Aorta (tissue), 5 donors: ENCODE measurements at regions not wholly inside any gene's neighbourhood (a gene's known extent, or its start where the extent isn't known, plus 50 kb on each side); places are given as distances from the start of the nearest gene placed in this dataset.

Experiments used
- ATAC-seq: fragments of 200-7000 bp; cut with Tn5 transposase; one replicate; pipeline ENCODE4 v1.9.1; 2022; ENCODE audit warnings: moderate library complexity; ENCODE audit not compliant: low FRiP score
- DNase-seq, 2 donors: peaks; one replicate each; pipeline ENCODE4 v3.0.0-alpha.2; 2020
- H3K27ac ChIP-seq, 2 donors: one replicate each; pipeline ENCODE4 v1.5.1; 2013; ENCODE audit warnings: low read length in 2 of 2, mild to moderate bottlenecking in 2 of 2, moderate library complexity in 2 of 2, control low read depth in 1 of 2, inconsistent platforms in 1 of 2, low read depth in 1 of 2
- H3K27me3 ChIP-seq, 2 donors: one replicate each; pipeline ENCODE4 v1.6.1; 2013; ENCODE audit warnings: control low read depth in 1 of 2, low read length in 1 of 2, mild to moderate bottlenecking in 1 of 2, moderate library complexity in 1 of 2; ENCODE audit not compliant: insufficient read depth in 2 of 2, control insufficient read depth in 1 of 2
- H3K36me3 ChIP-seq, 2 donors: one replicate each; pipeline ENCODE4 v1.6.1; 2013; ENCODE audit warnings: control low read depth in 1 of 2, low read length in 1 of 2, mild to moderate bottlenecking in 1 of 2; ENCODE audit not compliant: insufficient read depth in 2 of 2, control insufficient read depth in 1 of 2
- H3K4me1 ChIP-seq, 2 donors: one replicate each; pipeline ENCODE4 v1.6.1; 2013; ENCODE audit warnings: low read length in 2 of 2, control low read depth in 1 of 2, mild to moderate bottlenecking in 1 of 2, moderate library complexity in 1 of 2; ENCODE audit not compliant: insufficient read depth in 2 of 2, control insufficient read depth in 1 of 2
- H3K4me3 ChIP-seq, 2 donors: one replicate each; pipeline ENCODE4 v1.5.1; 2013; ENCODE audit warnings: low read length in 2 of 2, control low read depth in 1 of 2, mild to moderate bottlenecking in 1 of 2
- H3K9me3 ChIP-seq: one replicate; pipeline ENCODE4 v1.6.1; 2013; ENCODE audit warnings: mild to moderate bottlenecking, low read length; ENCODE audit not compliant: control insufficient read depth
- WGBS, 2 donors: extraction: QIAGEN DNeasy Blood & Tissue Kit; methylation state at CpG; one replicate each; pipeline ENCODE4 v1.1.7; 2013; 5-methylcytosine and 5-hydroxymethylcytosine counted together
- intact Hi-C, 2 donors: fragments of 100-400 bp; cut with DNase I; formaldehyde crosslinking; loops; one replicate each; pipeline versions ENCODE4 v1.14.2 to v1.15.0; 2022
- donor health status: healthy with polysubstance abuse.
- donor health status: Bipolar disorder and iron deficiency.
- donor health status: DM: no; HTN: no; CAD: no.
- donor health status: DM: no; HTN: no; CAD: no.
- donor health status: DM: yes; HTN: yes; CAD: no.

DNA sequence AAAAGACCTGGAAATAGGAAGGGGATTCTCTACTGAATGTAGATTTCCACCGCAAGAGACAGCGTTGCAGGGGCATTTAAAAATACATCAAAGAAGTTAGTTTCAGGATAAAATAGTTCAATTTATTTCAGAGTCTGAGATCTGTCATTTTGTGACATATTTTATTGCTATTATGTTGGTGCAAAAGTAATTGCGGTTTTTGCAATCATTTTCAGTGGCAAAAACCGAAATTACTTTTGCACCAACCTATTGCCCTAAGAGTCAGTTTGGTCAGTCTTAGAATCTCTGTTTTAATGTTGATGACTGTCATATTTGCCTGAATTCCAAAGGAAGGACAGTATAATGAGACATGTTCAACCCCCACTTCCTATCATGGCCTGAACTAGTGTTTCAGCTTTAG is 219.5 kb upstream of the CDH10 start:
- intact Hi-C loops = no loop called here
- no peak for ATAC-seq
- Histone ChIP-seq H3K4me3 (no peak overlapping the region), H3K4me1 (no peaks in the 10 kb centered on the region), H3K36me3 (no peaks in the 10 kb centered on the region), H3K27ac (no peak overlapping the region), H3K27me3 (no peaks in the 10 kb centered on the region), H3K9me3 (no peaks in the 10 kb centered on the region)
- 83 to 85% methylated on average over 4 of the region's 4 CpGs for WGBS, 2 donors
- DNase-seq = no peak

DNA sequence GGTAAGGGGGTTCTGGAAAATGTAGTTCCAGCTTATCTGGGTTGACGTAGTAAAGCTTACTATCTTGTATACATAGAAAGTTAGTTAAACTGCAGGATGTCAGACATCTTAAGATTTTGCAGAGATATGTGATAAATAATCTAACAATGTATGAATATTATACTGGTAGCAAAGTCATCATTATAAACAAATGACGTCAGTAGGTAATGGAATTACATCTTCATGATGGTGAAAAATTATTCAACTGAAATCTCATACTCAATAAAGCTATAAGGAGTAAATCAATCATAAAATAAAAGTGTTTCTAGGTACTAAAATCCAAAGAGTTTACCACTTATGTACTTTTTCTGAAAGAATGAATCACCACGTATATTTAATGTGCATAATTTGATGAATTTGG is 217.3 kb upstream of the CDH10 start:
- no peak for ATAC-seq
- DNase-seq = no peak
- Histone ChIP-seq H3K4me3 (no peak overlapping the region), H3K4me1 (no peaks in the 10 kb centered on the region), H3K27ac (no peak overlapping the region), H3K36me3 (no peaks in the 10 kb centered on the region), H3K27me3 (no peaks in the 10 kb centered on the region), H3K9me3 (no peaks in the 10 kb centered on the region)
- 68 to 69% methylated on average over 3 of the region's 3 CpGs for WGBS, 2 donors
- intact Hi-C loops = no loop called here

DNA sequence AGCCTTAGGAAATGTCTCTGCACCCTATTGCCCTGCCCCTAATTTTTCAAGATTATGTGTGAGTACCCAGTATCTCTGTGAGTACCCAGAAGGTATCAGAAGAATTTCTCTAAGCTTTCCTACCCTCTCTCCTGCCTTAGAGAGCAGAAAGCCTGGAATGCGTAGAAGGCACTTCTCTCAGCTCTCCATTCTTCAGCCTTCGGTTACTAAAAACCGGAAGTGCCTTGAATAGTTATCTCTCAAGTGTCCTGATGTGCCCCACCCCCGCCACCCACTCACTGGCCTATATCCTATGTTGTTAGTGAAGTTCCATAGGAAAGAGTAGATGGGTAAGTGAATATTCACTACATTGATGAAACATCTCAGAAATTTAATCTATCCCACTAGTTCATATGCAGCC is 210.7 kb upstream of the CDH10 start:
- Histone ChIP-seq H3K4me3 (no peak overlapping the region), H3K9me3 (no peaks in the 10 kb centered on the region), H3K27ac (no peak overlapping the region), H3K36me3 (no peaks in the 10 kb centered on the region), H3K27me3 (no peaks in the 10 kb centered on the region), H3K4me1 (no peaks in the 10 kb centered on the region)
- DNase-seq = no peak
- no peak for ATAC-seq
- intact Hi-C loops = no loop called here
- 66 to 71% methylated on average over 4 of the region's 4 CpGs for WGBS, 2 donors

DNA sequence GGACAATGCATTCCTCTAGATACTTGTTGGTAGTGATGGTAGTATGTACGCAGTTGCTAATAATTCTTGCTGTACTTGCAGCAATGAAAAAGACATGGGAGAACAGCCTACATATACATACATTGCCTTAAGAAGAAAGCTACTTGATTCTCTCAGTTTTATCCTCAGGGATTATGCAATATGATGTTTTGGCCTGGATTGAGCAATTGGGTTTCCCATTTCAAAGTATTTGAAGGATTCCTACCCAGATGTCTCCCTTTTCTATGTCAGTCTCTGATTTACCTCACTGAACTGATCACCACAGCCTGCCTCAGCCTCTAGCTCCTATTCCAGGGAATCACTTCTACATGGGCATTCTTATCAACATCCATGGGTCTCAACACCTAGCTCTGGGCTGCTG is 210.1 kb upstream of the CDH10 start:
- H3K4me1 ChIP-seq = no peaks in the 10 kb centered on the region
- H3K9me3 ChIP-seq = no peaks in the 10 kb centered on the region
- no peak overlapping the region for H3K27ac ChIP-seq
- DNase-seq (no peak), ATAC-seq (no peak)
- H3K36me3 ChIP-seq = no peaks in the 10 kb centered on the region
- intact Hi-C loops = no loop called here
- 88 to 94% methylated on average over 1 of the region's 1 CpG for WGBS, 2 donors
- no peaks in the 10 kb centered on the region for H3K27me3 ChIP-seq
- no peak overlapping the region for H3K4me3 ChIP-seq

DNA sequence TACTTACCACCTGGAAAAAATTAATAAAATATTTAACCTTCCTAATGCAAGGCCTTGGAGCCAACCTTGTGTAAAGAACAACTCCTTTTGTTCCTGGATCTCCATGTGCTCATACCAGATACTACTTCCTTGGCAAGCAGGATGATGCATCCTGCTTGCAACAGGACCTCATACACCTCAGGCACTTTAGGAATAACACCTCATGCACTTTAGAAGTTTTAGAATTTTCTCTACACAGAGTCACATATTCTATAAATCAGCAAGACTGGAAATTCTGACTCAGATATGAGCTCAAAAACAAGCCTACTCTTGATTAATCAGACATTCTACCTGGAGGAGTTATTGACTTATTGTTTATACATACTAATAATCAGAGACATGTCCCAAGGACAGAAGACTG is 209.6 kb upstream of the CDH10 start:
- H3K4me3 ChIP-seq = no peak overlapping the region
- H3K27ac ChIP-seq = no peak overlapping the region
- no peaks in the 10 kb centered on the region for H3K27me3 ChIP-seq
- no peaks in the 10 kb centered on the region for H3K9me3 ChIP-seq
- no peak for DNase-seq
- H3K36me3 ChIP-seq = no peaks in the 10 kb centered on the region
- no peak for ATAC-seq
- intact Hi-C loops = no loop called here
- no peaks in the 10 kb centered on the region for H3K4me1 ChIP-seq

DNA sequence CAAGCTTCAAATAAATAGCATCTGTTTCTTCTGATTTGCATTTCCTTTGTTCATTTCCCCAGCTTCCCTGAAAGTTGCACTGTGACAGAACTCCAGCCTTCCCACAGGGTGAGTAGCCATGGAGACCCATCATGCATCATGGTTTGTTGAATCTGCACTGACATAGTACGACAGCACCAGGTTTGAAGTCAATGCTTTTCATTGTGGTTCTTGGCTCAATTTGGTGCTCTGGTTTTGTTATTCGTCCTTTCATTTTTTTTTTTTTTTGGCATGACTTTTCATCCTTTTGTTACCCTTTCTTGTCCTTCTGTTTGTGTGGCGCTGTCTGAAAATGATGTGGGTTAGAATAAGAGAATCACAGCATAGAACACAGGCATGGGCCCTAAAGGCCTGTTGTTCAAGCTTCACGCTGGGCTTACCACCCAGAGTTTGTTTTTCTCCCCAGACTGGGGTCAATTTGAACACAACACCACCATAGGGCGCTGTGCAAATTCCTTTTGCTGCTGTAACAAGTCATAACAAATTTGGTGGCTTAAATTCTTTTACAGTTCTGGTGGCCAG is 206.2 kb upstream of the CDH10 start:
- 48 to 55% methylated on average over 5 of the region's 5 CpGs for WGBS, 2 donors
- intact Hi-C loops = no loop called here

DNA sequence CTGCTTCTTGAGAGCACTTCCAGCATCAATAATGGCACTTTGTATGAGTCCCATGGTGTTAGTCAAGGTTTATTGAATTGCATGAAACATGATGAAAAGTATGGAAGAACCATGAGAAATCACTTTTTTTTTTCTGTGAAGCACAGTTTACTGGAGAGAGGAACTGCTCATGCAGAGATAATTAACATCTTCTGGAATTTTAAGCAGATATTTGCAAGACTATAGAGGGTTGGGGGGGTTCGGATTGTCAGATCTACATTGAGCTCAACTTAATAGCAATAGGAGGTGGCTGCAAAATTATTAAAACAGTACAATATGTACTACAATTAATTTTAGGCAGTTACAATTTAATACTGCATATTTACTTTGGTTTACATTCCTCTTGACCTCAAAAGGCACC is 204.4 kb upstream of the CDH10 start:
- Histone ChIP-seq H3K4me1 (no peaks in the 10 kb centered on the region), H3K27ac (no peak overlapping the region), H3K9me3 (no peaks in the 10 kb centered on the region), H3K36me3 (no peaks in the 10 kb centered on the region), H3K27me3 (no peaks in the 10 kb centered on the region), H3K4me3 (no peak overlapping the region)
- intact Hi-C loops = no loop called here
- no peak for DNase-seq
- no peak for ATAC-seq
- WGBS, 2 donors = 53 to 58% methylated on average over 1 of the region's 1 CpG

More for the DNA sequence above, 206.2 kb upstream of the CDH10 start:
- Histone ChIP-seq H3K27ac (no peak overlapping the region), H3K36me3 (no peaks in the 10 kb centered on the region), H3K27me3 (no peaks in the 10 kb centered on the region), H3K9me3 (no peaks in the 10 kb centered on the region), H3K4me1 (no peaks in the 10 kb centered on the region), H3K4me3 (no peak overlapping the region)
- ATAC-seq (no peak), DNase-seq (no peak)

DNA sequence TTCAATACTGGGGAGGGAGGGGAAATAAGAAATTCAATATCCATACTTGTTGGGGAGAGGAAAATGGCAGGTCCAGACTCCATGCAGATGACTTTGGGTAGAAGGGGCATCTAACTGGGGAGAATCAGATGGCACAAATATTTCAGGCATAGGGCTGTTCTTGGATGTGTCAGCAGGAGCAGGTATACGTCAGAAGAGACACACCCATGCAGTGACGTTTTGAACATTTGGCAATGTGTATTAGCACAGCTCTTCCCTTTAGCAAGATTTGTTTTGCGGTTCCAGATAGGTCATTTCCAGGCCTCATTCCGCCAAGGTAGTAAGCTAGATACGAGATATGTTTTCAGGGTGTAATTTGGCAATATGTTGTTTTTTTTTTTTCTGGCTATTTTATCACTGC is 187.2 kb upstream of the CDH10 start:
- no peak for DNase-seq
- Histone ChIP-seq H3K4me1 (no peaks in the 10 kb centered on the region), H3K27me3 (no peaks in the 10 kb centered on the region), H3K27ac (no peak overlapping the region), H3K9me3 (no peaks in the 10 kb centered on the region), H3K4me3 (no peak overlapping the region), H3K36me3 (no peaks in the 10 kb centered on the region)
- intact Hi-C loops = no loop called here
- no peak for ATAC-seq
- 82% methylated on average over 5 of the region's 5 CpGs for WGBS, 2 donors

DNA sequence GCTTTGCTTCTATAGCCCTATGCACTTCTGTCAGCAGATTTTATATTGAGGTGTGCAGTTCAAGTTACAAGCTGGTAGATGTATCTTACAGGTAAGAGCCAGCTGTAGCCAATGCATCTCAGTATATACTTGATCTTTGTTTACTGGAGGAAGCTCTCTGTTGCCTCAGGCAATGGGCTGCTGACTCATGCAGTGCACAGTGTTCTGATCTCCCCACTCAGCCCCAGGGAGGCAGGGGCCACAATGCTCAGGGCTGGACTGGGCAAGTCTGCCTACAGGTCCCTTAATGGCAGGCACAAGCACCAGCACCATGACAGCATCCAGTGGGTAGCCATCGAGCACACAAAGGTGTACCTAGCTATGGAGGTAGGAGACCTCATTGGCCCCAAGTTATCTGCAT is 178.8 kb upstream of the CDH10 start:
- WGBS, 2 donors = 62 to 69% methylated on average over 1 of the region's 1 CpG
- intact Hi-C loops = no loop called here
- DNase-seq (no peak), ATAC-seq (no peak)
- Histone ChIP-seq H3K36me3 (no peaks in the 10 kb centered on the region), H3K27ac (no peak overlapping the region), H3K4me1 (no peaks in the 10 kb centered on the region), H3K9me3 (no peaks in the 10 kb centered on the region), H3K27me3 (no peaks in the 10 kb centered on the region), H3K4me3 (no peak overlapping the region)
